HUDEP-2 (cell line): ENCODE measurements at regions not wholly inside any gene's neighbourhood (a gene's known extent, or its start where the extent isn't known, plus 50 kb on each side); places are given as distances from the start of the nearest gene placed in this dataset.
"Not testable (repeated sequence)": the region's sequence is repeated elsewhere in the genome, so short reads cannot be mapped to it uniquely, and the experiment has no call there.

Experiments used
- DNase-seq, 76 experiments: peaks; one replicate each; lab custom pipeline; 2025; ENCODE audit not compliant: unreplicated experiment in 76 of 76; lab: John Stamatoyannopoulos, UW

- no peak for DNase-seq
Observed at GRCh38 chr1:165147799-165148198, 208.7 kb downstream of the LMX1A start.

- DNase-seq = peak in 26 of 76 experiments; percentile 0 to 53 (median 7)
Observed at GRCh38 chr1:165144757-165145397, 211.6 kb downstream of the LMX1A start.

DNA sequence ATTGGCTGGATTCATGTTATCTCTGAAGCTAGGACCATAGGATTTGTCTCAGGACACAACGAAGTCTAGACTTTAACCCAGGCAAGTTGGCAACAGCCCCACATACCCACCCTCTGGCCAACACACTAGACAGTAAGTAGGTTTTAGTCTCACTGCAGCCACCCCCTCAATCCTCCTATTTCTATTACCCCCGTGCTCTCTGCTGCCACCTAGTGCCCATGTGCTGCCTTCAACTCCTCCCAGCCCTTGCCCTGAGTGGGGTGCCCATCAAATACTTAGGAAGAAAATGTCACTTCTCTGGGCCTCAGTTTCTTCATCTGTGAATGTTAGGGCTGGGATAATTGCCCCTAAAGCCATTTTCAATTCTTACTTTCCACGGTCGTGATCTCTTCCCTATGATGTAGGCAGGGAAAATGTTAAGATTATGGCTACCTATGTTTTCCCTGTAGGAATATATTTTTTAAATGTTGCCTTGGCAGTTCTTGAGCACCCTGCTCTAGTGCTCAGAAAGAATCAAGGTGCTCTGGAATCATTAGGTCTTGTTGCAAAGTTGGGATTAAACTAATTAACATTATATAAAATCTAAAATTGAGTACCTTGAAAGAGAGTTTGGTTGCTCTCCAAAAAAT, 213.0 kb downstream of the LMX1A start:
- DNase-seq = peak in 29 of 76 experiments; percentile 0 to 58 (median 20)

DNA sequence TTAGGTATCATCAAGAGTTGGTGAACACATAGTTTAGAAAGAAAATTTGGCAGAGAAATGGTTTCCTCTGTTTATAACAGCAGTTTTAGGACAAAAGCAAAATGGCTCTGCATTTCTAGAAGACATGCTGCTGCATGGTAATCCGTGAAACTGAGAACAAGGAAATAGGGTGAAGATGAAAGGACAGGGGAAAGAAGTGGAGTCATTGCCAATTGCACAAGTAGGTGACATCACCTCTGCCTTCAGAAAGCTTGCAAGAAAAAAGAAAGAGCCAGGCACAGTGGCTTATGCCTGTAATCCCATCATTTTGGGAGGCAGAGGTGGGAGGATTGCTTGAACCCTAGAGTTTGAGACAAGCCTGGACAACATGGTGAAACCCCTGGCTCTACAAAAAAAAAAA, 217.6 kb downstream of the LMX1A start:
- DNase-seq = no peak

DNA sequence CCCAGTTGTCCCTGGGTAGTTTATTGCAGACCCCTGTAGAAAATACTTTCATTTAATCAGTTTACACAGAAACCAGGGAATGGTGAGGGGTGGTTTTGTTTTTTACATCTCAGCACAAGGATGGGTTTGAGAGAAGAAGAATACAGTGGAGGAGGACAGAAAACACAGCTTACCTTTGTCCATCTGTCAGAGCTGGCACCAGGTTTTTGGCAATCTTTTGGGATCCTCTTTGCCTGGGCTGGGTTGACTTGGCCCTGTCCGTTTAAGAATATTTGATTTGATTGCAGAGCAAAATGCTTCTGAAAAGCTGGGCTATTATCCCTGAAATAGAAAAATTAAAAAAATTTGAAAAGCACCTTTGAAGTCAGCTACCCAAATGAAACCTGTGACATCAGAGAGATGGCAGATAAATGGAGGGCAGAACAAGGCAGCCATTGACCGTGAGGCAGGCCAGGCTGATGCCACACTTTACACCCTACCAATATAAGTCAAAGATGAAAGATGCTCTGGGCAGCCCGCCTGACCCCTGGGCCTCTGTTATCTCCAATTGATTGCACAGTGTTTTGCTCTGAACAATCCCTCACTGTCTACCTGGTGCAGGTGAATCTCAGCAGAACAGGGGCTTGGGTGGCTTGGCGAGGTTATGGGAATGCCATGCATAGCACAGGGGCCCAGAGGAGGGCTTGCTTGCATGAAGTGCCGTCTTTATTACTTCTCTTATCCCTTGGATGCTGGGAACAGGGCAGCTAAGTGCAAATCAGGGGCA, 218.8 kb downstream of the LMX1A start:
- no peak for DNase-seq

GRCh38 chr1:165134431-165134830, 222.1 kb downstream of the LMX1A start:
- DNase-seq = no peak

DNA sequence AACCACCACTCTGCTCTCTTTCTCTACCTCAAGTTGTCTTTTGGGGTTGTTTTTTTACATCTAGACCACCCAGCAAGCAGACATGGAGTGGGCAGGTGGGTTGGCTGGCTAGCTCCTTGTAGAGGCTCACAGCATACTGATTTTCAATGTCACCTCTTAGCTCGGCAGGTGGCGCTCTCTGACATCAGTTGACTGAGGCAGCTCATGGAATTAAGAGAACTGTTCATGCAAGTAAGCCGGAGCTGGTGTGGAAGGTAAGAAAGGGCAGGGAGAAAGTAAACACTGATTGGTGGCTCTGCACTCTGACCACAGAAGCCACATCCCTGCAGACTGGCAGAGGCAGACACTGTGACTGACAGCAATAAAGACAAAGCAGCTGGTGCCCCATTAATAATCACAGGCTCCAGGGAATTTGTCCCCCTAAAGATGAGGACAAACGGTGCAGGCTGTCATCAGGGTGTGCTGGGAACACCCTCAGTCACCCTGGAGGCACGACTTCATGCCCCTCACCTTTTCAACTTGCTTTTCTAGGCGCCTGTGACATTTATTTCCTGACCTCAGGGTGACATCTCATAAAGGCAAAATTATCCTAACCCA, 226.8 kb downstream of the LMX1A start:
- DNase-seq = peak in 40 of 76 experiments; percentile 3 to 61 (median 22)

GRCh38 chr1:165124772-165125171, 231.7 kb downstream of the LMX1A start:
- DNase-seq = no peak

DNA sequence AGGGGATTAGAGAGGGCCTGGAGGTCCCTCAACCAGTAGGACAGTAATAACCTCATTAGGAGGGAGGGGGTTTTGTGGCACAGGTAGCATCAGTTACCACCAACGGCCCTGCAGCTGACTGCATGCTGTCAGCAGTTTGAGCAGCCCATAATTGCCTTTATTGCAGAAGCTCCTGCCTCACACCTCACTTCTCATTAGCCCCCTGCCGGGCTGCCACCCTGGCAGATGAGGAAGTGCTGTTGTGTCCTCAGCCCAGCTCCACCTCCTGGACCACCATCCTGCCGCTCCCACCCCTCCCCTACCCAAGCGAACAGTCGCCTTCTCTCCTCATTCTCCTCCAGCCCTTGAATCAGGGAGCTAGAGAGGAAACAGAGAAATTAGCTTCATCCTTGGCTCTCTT, 237.4 kb downstream of the LMX1A start:
- no peak for DNase-seq

- DNase-seq = no peak
Observed at GRCh38 chr1:165117482-165117881, 239.0 kb downstream of the LMX1A start.

DNA sequence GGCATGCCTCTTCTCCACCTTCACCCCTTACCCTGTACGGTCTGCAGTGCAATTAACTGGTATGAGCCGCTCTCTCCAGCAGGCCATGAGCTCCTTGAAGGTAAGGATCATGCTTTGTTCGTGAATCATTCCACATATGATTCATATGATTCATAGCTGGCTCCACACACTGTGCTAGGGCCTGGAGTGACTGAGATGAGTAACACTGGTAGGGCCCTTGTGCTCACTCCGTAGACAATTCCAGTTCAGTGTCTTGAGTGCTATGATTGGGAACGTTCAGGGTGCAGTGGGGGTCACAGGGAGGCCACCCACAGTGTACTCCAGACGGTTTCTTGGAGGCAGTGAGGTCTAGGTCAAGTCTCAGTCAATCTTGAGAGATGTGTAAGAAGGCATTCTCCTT, 239.8 kb downstream of the LMX1A start:
- no peak for DNase-seq

GRCh38 chr1:165116171-165116570, 240.3 kb downstream of the LMX1A start:
- DNase-seq = no peak

DNA sequence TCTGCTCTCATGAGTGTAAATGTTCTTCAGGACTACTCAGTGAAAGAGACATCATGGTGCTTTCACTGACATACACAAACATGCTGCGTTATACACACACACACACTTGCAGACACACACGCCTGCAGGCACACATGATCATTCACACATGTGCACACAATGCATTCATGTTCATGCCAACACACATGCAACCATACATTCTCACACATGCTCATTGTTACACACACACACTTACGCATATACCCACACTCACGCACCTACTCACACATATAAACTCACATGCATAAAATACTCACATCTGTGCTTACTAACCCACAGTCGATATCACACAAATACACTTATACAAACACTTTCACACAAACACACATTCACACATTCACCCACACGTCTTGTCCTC, 241.6 kb downstream of the LMX1A start:
- DNase-seq = no peak

- DNase-seq = peak in 13 of 76 experiments; percentile 0 to 29 (median 6)
Observed at GRCh38 chr1:165114022-165114888, 242.3 kb downstream of the LMX1A start.

DNA sequence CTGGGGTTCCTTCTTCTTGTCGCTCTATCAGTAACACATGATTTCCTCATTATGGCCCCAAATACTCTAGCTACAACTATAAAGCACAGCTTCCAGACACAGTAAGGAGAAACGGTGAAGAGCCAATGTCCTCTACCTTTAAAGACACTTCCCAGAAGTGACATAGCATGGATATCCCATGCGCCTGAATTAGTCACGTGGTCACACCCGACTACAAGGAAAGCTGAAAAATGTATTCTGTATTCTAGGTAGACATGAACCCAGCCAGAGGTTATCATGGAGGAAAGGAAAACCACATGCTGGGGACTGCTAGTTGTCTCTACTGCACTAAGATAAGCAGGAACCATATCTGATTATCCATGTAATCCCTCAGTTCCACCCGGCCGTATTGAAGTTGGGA, 244.3 kb downstream of the LMX1A start:
- DNase-seq = no peak

DNA sequence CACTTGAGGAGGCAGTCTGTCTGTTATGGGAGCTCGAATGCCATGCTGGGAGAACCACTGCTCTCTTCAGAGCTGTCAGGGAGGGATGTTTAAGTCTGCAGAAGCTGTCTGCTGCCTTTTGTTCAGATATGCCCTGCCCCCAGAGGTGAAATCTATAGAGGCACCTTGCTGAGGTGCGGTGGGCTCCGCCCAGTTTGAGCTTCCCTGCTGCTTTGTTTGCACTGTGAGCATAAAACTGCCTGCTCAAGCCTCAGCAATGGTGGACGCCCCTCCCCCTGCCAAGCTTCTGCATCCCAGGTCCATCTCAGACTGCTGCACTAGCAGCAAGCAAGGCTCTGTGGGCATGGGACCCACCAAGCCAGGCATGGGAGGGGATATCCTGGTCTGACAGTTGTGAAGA, 247.5 kb downstream of the LMX1A start:
- DNase-seq = no peak

GRCh38 chr1:165092542-165093162, 263.9 kb downstream of the LMX1A start:
- DNase-seq = not testable (repeated sequence)

GRCh38 chr1:165080253-165080896, 276.1 kb downstream of the LMX1A start:
- no peak for DNase-seq

- no peak for DNase-seq
Observed at GRCh38 chr1:165078391-165078790, 278.1 kb downstream of the LMX1A start.
